ENCODE measurements at regions not wholly inside any gene's neighbourhood (a gene's known extent, or its start where the extent isn't known, plus 50 kb on each side); places are given as distances from the start of the nearest gene placed in this dataset.
"Not testable (repeated sequence)": the region's sequence is repeated elsewhere in the genome, so short reads cannot be mapped to it uniquely, and the experiment has no call there.

- no peak for DNase-seq
Measured at GRCh38 chr2:203585516-203585915, 50.4 kb upstream of the RAPH1 start.

GRCh38 chr2:203586206-203586605 is 51.1 kb upstream of the RAPH1 start:
- DNase-seq, result no peak

- peak; percentile 48 for DNase-seq
Measured at GRCh38 chr2:203586696-203587095, 51.6 kb upstream of the RAPH1 start.

GRCh38 chr2:203590496-203590895 is 55.4 kb upstream of the RAPH1 start:
- DNase-seq, result no peak

- DNase-seq, result no peak
Measured at GRCh38 chr2:203591642-203592041, 56.5 kb upstream of the RAPH1 start.

GRCh38 chr2:203592470-203592869 is 57.4 kb upstream of the RAPH1 start:
- no peak for DNase-seq

GRCh38 chr2:203594541-203594940 is 59.4 kb upstream of the RAPH1 start:
- DNase-seq, result no peak

GRCh38 chr2:203596183-203596582 is 61.1 kb upstream of the RAPH1 start:
- no peak for DNase-seq

GRCh38 chr2:203599509-203599908 is 64.4 kb upstream of the RAPH1 start:
- DNase-seq, result no peak

- no peak for DNase-seq
Measured at GRCh38 chr2:203600286-203600685, 65.2 kb upstream of the RAPH1 start.

- peak; percentile 18 for DNase-seq
Measured at GRCh38 chr2:203603456-203604389, 68.6 kb upstream of the RAPH1 start.

- DNase-seq, result peak; percentile 18
Measured at GRCh38 chr2:203605302-203605701, 70.2 kb upstream of the RAPH1 start.

- DNase-seq, result no peak
Measured at GRCh38 chr2:203606051-203606450, 71.0 kb upstream of the RAPH1 start.

- DNase-seq, result no peak
Measured at GRCh38 chr2:203610558-203610957, 75.5 kb upstream of the RAPH1 start.

- no peak for DNase-seq
Measured at GRCh38 chr2:203612246-203612645, 77.1 kb upstream of the RAPH1 start.

GRCh38 chr2:203619267-203619878 is 84.3 kb upstream of the RAPH1 start:
- no peak for DNase-seq

GRCh38 chr2:203621981-203622515 is 84.4 kb upstream of the CD28 start:
- DNase-seq, result no peak

GRCh38 chr2:203623096-203623495 is 83.3 kb upstream of the CD28 start:
- peak; percentile 83 for DNase-seq

- peak; percentile 40 for DNase-seq
Measured at GRCh38 chr2:203623661-203624060, 82.8 kb upstream of the CD28 start.

GRCh38 chr2:203625701-203626100 is 80.7 kb upstream of the CD28 start:
- no peak for DNase-seq

GRCh38 chr2:203626247-203626646 is 80.2 kb upstream of the CD28 start:
- not testable (repeated sequence) for DNase-seq

- peak; percentile 88 for DNase-seq
Measured at GRCh38 chr2:203626952-203627681, 79.3 kb upstream of the CD28 start.

GRCh38 chr2:203629699-203630098 is 76.7 kb upstream of the CD28 start:
- no peak for DNase-seq

All from NCI-H226 (cell line).